DOHH2 (cell line): ENCODE measurements at regions not wholly inside any gene's neighbourhood (a gene's known extent, or its start where the extent isn't known, plus 50 kb on each side); places are given as distances from the start of the nearest gene placed in this dataset.
"Not testable (repeated sequence)": the region's sequence is repeated elsewhere in the genome, so short reads cannot be mapped to it uniquely, and the experiment has no call there.

ENCODE experiments used
- CTCF ChIP-seq: fragments of 200-600 bp; sonication (generic); IDR thresholded peaks from one replicate; pipeline ENCODE4 v1.5.1; 2014; ENCODE audit warnings: antibody characterized with exemption, mild to moderate bottlenecking, low read depth, low read length; ENCODE audit not compliant: poor library complexity, severe bottlenecking
- EZH2phosphoT487 ChIP-seq: fragments of 200-600 bp; sonication (generic); IDR thresholded peaks from 2 replicates; pipeline ENCODE4 v1.6.1; 2017; ENCODE audit warnings: borderline replicate concordance, mild to moderate bottlenecking, antibody characterized with exemption, low read length, moderate library complexity, mixed read lengths

- TF ChIP-seq CTCF, EZH2phosphoT487: not testable (repeated sequence)
Observed at GRCh38 chr4:149915735-149916134, 100.1 kb upstream of the IQCM start.
